ENCODE measurements at regions not wholly inside any gene's neighbourhood (a gene's known extent, or its start where the extent isn't known, plus 50 kb on each side); places are given as distances from the start of the nearest gene placed in this dataset.
"Not testable (repeated sequence)": the region's sequence is repeated elsewhere in the genome, so short reads cannot be mapped to it uniquely, and the experiment has no call there.

GRCh38 chr2:87331940-87332583 is 310.4 kb upstream of the PLGLB1 start:
- not testable (repeated sequence) for H3K27me3 ChIP-seq (ENCODE audit: control insufficient read depth, insufficient read depth, low read length); H3K36me3 ChIP-seq (ENCODE audit: control insufficient read depth, insufficient read depth, low read length); FAIRE-seq; DNase-seq (ENCODE audit: low read depth); H3K4me3 ChIP-seq (ENCODE audit: low read depth, low read length)

- not testable (repeated sequence) for FAIRE-seq; H3K36me3 ChIP-seq (ENCODE audit: control insufficient read depth, insufficient read depth, low read length); H3K4me3 ChIP-seq (ENCODE audit: low read depth, low read length); DNase-seq (ENCODE audit: low read depth); H3K27me3 ChIP-seq (ENCODE audit: control insufficient read depth, insufficient read depth, low read length)
These were observed 313.2 kb upstream of the PLGLB1 start for GRCh38 chr2:87334888-87335287.

GRCh38 chr2:87338998-87339397 is 317.4 kb upstream of the PLGLB1 start:
- H3K27me3 ChIP-seq (ENCODE audit: control insufficient read depth, insufficient read depth, low read length); H3K4me3 ChIP-seq (ENCODE audit: low read depth, low read length); DNase-seq (ENCODE audit: low read depth); FAIRE-seq; H3K36me3 ChIP-seq (ENCODE audit: control insufficient read depth, insufficient read depth, low read length): not testable (repeated sequence)

GRCh38 chr2:87341601-87342014 is 320.0 kb upstream of the PLGLB1 start:
- not testable (repeated sequence) for H3K36me3 ChIP-seq (ENCODE audit: control insufficient read depth, insufficient read depth, low read length); H3K27me3 ChIP-seq (ENCODE audit: control insufficient read depth, insufficient read depth, low read length); FAIRE-seq; H3K4me3 ChIP-seq (ENCODE audit: low read depth, low read length)
- DNase-seq (ENCODE audit: low read depth) = peak; percentile 23
- peak; percentile 55 for TF ChIP-seq CTCF (IDR thresholded peaks at IDR 0.05; ENCODE audit: insufficient read depth, low read length, severe bottlenecking)

GRCh38 chr2:87342175-87342574 is 320.5 kb upstream of the PLGLB1 start:
- DNase-seq (ENCODE audit: low read depth); FAIRE-seq; H3K36me3 ChIP-seq (ENCODE audit: control insufficient read depth, insufficient read depth, low read length); H3K4me3 ChIP-seq (ENCODE audit: low read depth, low read length); H3K27me3 ChIP-seq (ENCODE audit: control insufficient read depth, insufficient read depth, low read length): not testable (repeated sequence)

GRCh38 chr2:87343347-87343746 is 321.7 kb upstream of the PLGLB1 start:
- not testable (repeated sequence) for H3K27me3 ChIP-seq (ENCODE audit: control insufficient read depth, insufficient read depth, low read length); FAIRE-seq; DNase-seq (ENCODE audit: low read depth)

GRCh38 chr2:87345283-87345682 is 323.6 kb upstream of the PLGLB1 start:
- DNase-seq (ENCODE audit: low read depth); H3K27me3 ChIP-seq (ENCODE audit: control insufficient read depth, insufficient read depth, low read length); FAIRE-seq: not testable (repeated sequence)

More at GRCh38 chr2:87343347-87343746, 321.7 kb upstream of the PLGLB1 start:
- not testable (repeated sequence) for H3K4me3 ChIP-seq (ENCODE audit: low read depth, low read length); H3K36me3 ChIP-seq (ENCODE audit: control insufficient read depth, insufficient read depth, low read length)

GRCh38 chr2:87348556-87348955 is 326.9 kb upstream of the PLGLB1 start:
- not testable (repeated sequence) for H3K36me3 ChIP-seq (ENCODE audit: control insufficient read depth, insufficient read depth, low read length); H3K4me3 ChIP-seq (ENCODE audit: low read depth, low read length); FAIRE-seq; H3K27me3 ChIP-seq (ENCODE audit: control insufficient read depth, insufficient read depth, low read length); DNase-seq (ENCODE audit: low read depth)

More at GRCh38 chr2:87345283-87345682, 323.6 kb upstream of the PLGLB1 start:
- H3K36me3 ChIP-seq (ENCODE audit: control insufficient read depth, insufficient read depth, low read length); H3K4me3 ChIP-seq (ENCODE audit: low read depth, low read length): not testable (repeated sequence)

GRCh38 chr2:87349006-87349405 is 327.4 kb upstream of the PLGLB1 start:
- not testable (repeated sequence) for FAIRE-seq; H3K27me3 ChIP-seq (ENCODE audit: control insufficient read depth, insufficient read depth, low read length); DNase-seq (ENCODE audit: low read depth); H3K36me3 ChIP-seq (ENCODE audit: control insufficient read depth, insufficient read depth, low read length); H3K4me3 ChIP-seq (ENCODE audit: low read depth, low read length)

- H3K36me3 ChIP-seq (ENCODE audit: control insufficient read depth, insufficient read depth, low read length); H3K27me3 ChIP-seq (ENCODE audit: control insufficient read depth, insufficient read depth, low read length); DNase-seq (ENCODE audit: low read depth); FAIRE-seq; H3K4me3 ChIP-seq (ENCODE audit: low read depth, low read length): not testable (repeated sequence)
These were observed 330.7 kb upstream of the PLGLB1 start for GRCh38 chr2:87352178-87352934.

- not testable (repeated sequence) for H3K27me3 ChIP-seq (ENCODE audit: control insufficient read depth, insufficient read depth, low read length); DNase-seq (ENCODE audit: low read depth); H3K36me3 ChIP-seq (ENCODE audit: control insufficient read depth, insufficient read depth, low read length); FAIRE-seq; H3K4me3 ChIP-seq (ENCODE audit: low read depth, low read length)
These were observed 331.8 kb upstream of the PLGLB1 start for GRCh38 chr2:87353408-87353807.

GRCh38 chr2:87354102-87354501 is 332.5 kb upstream of the PLGLB1 start:
- H3K4me3 ChIP-seq (ENCODE audit: low read depth, low read length); FAIRE-seq; DNase-seq (ENCODE audit: low read depth): not testable (repeated sequence)

GRCh38 chr2:87360250-87360649 is 338.6 kb upstream of the PLGLB1 start:
- not testable (repeated sequence) for H3K36me3 ChIP-seq (ENCODE audit: control insufficient read depth, insufficient read depth, low read length); DNase-seq (ENCODE audit: low read depth); FAIRE-seq; H3K4me3 ChIP-seq (ENCODE audit: low read depth, low read length); H3K27me3 ChIP-seq (ENCODE audit: control insufficient read depth, insufficient read depth, low read length)

More at GRCh38 chr2:87354102-87354501, 332.5 kb upstream of the PLGLB1 start:
- H3K36me3 ChIP-seq (ENCODE audit: control insufficient read depth, insufficient read depth, low read length); H3K27me3 ChIP-seq (ENCODE audit: control insufficient read depth, insufficient read depth, low read length): not testable (repeated sequence)

Data from bronchial epithelial cell (primary cell).